ENCODE measurements at regions not wholly inside any gene's neighbourhood (a gene's known extent, or its start where the extent isn't known, plus 50 kb on each side); places are given as distances from the start of the nearest gene placed in this dataset.
"Not testable (repeated sequence)": the region's sequence is repeated elsewhere in the genome, so short reads cannot be mapped to it uniquely, and the experiment has no call there.

DNA sequence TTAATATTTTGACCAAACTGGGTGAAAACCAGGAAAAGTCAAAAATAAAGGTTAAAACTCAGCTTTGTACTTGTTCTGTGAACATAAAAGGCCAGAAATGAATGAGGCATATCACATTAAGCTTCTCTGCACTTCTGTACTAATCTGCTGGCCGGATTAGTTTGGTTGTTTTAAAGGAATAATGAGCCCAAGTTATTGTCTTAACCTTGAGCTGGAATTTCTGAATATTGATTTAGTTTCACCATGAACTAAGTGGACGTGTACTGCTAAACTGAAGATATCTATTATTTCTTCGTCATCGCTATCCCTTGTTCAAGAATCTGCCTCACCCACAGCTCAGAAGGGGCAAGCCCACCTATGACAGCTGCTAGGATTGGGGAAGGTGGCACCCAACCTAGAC, 101.1 kb upstream of the FRMD4A start:
- no peak overlapping the region for H3K4me3 ChIP-seq (ENCODE audit: low read length)
- TF ChIP-seq, protein P1, sequence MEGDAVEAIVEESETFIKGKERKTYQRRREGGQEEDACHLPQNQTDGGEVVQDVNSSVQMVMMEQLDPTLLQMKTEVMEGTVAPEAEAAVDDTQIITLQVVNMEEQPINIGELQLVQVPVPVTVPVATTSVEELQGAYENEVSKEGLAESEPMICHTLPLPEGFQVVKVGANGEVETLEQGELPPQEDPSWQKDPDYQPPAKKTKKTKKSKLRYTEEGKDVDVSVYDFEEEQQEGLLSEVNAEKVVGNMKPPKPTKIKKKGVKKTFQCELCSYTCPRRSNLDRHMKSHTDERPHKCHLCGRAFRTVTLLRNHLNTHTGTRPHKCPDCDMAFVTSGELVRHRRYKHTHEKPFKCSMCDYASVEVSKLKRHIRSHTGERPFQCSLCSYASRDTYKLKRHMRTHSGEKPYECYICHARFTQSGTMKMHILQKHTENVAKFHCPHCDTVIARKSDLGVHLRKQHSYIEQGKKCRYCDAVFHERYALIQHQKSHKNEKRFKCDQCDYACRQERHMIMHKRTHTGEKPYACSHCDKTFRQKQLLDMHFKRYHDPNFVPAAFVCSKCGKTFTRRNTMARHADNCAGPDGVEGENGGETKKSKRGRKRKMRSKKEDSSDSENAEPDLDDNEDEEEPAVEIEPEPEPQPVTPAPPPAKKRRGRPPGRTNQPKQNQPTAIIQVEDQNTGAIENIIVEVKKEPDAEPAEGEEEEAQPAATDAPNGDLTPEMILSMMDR (conservative IDR thresholded peaks at IDR 0.05; ENCODE audit: low read depth, low read length) = no peak
- DNase-seq (ENCODE audit: low read depth) = peak; percentile 27

DNA sequence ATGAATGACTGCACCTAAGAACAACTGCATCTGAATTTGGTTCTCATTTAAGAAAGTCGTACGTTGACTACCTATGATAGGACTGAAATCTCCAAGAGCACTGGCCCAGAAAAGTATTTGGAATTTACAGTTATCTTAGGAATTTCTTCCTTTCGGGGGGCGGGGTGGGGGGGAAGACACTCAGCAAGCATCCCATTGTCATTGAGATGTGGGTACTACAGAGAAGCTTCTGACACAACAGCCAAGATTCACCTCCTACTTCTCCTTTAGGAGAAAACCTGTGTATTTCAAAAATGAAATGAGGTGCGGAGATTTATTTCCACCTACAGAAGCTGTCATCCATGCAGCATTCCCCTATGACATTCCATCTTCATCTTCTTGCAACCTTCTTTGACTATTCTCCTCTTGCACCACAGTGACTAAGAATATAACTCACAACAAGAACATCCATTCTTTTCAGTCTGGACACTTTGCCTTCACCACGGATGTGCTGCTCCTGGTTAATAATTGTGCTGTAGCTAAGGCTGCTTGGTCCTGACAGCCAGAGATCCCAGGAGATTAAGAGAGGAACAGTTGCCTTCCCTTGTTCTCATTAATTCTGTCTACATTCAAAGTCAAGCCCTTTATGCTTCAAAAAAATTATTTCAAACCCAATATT, 98.4 kb upstream of the FRMD4A start:
- H3K4me3 ChIP-seq (ENCODE audit: low read length) = no peak overlapping the region
- no peak for DNase-seq (ENCODE audit: low read depth)
- TF ChIP-seq, protein P1 (conservative IDR thresholded peaks at IDR 0.05; ENCODE audit: low read depth, low read length) = no peak

DNA sequence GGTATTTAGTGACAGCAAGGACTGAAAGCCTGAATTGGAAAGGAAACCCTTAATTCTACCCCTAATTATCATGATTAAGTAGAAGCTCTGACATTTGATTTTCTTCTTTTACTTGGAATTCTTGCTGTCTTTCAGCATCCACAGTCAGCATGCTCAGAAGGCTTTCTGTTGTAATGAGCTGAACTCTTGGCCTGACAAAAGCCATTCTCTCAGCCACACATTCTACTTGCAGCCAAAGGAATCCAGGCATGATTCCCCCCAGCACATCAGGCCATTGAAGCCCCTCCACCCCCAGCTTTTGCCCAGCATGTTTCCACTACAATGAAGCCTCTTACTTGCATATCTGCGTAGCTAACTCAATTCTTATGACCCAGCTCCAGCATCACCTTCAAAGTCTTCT, 94.3 kb upstream of the FRMD4A start:
- DNase-seq (ENCODE audit: low read depth) = no peak
- TF ChIP-seq, protein P1 (conservative IDR thresholded peaks at IDR 0.05; ENCODE audit: low read depth, low read length) = no peak
- H3K4me3 ChIP-seq (ENCODE audit: low read length) = no peak overlapping the region

DNA sequence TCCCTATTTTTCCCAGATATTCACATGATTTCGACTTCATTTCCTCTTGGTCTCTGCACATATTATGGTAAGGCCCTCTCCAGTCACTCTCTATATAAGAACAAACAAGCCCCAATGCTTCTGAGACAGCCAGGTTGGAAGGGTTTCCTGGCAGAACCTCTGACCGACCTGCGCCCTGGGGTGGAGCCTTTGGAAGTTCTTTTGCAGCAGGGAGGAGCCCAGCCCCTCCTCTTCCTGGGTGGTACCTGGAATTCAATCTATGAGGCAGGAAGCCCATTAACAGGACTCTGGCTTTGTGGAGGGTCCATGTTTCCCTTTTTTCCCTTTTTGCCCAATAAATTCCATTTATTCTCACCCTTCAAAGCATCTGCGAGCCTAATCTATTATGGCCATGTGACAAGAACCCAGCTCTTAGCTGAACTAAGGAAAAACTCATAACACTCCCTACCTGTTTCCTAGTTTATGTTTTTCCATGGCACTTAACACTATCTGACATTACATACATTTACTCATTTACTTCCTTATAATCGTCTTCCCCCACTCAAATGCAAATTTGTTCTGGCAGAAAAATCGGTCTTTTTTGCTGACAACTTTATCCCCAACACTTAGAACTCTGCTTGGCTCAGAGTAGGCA, 92.5 kb upstream of the FRMD4A start:
- no peak for DNase-seq (ENCODE audit: low read depth)
- no peak overlapping the region for H3K4me3 ChIP-seq (ENCODE audit: low read length)
- TF ChIP-seq, protein P1 (conservative IDR thresholded peaks at IDR 0.05; ENCODE audit: low read depth, low read length) = no peak

DNA sequence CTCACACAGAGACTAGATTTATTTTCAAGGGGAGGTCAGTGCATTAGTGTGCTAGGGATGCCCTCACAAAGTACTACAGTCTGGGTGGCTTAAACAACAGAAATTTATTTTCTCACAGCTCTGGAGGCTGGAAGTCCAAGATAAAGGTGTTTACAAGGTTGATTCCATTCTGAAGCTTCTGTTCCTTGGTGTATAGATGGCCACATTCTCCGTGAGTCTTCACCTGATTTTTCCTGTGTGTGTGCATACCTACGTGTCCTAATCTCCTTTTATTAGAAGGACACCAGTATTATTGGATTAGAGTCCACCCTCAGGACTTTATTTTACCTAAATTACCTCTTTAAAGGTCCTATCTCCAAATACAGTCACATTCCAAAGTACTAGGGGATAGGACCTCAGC, 91.7 kb upstream of the FRMD4A start:
- H3K4me3 ChIP-seq (ENCODE audit: low read length) = no peak overlapping the region
- DNase-seq (ENCODE audit: low read depth) = no peak
- TF ChIP-seq, protein P1 (conservative IDR thresholded peaks at IDR 0.05; ENCODE audit: low read depth, low read length) = no peak

DNA sequence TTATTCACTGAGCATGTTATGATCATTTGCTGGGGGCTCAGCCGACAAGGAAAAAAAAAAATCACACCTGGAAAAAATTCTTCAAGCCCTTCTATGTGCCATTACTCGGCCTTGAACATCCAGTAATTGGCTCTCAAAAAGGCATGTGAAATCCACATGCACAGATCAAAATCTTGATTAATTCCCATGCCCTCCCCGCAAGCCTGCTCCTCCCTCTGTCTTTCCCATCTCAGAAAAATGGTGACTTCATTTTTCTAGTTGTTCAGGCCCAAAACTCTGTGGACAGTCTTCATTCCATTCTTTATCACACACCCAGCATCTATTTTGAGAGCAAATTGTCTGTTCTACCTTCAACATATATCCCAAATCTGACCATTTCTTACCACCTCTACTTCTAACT, 91.2 kb upstream of the FRMD4A start:
- TF ChIP-seq, protein P1 (conservative IDR thresholded peaks at IDR 0.05; ENCODE audit: low read depth, low read length) = no peak

DNA sequence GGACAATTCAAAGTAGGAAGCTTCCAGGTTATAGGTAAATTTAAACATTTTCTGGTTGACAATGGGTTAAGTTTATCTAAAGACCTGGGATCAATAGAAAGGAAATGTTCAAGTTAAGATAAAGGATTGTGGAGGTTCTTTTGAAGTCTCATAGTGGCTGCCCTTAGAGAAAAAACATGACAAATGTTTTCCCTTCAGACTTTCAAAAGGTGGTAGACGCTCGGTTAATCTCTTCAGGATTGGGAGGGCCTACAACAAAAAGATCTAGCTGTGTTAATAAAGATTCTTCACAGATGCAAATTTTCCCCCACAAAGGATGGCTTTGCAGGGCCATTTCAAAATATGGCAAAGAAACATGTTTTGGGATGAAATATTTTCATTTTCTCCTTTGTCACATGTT, 86.6 kb upstream of the FRMD4A start:
- H3K4me3 ChIP-seq (ENCODE audit: low read length); DNase-seq (ENCODE audit: low read depth): not testable (repeated sequence)

More for the DNA sequence above, 91.2 kb upstream of the FRMD4A start:
- DNase-seq (ENCODE audit: low read depth) = no peak
- no peak overlapping the region for H3K4me3 ChIP-seq (ENCODE audit: low read length)
